ENCODE measurements at regions not wholly inside any gene's neighbourhood (a gene's known extent, or its start where the extent isn't known, plus 50 kb on each side); places are given as distances from the start of the nearest gene placed in this dataset.
"Not testable (repeated sequence)": the region's sequence is repeated elsewhere in the genome, so short reads cannot be mapped to it uniquely, and the experiment has no call there.

DNA sequence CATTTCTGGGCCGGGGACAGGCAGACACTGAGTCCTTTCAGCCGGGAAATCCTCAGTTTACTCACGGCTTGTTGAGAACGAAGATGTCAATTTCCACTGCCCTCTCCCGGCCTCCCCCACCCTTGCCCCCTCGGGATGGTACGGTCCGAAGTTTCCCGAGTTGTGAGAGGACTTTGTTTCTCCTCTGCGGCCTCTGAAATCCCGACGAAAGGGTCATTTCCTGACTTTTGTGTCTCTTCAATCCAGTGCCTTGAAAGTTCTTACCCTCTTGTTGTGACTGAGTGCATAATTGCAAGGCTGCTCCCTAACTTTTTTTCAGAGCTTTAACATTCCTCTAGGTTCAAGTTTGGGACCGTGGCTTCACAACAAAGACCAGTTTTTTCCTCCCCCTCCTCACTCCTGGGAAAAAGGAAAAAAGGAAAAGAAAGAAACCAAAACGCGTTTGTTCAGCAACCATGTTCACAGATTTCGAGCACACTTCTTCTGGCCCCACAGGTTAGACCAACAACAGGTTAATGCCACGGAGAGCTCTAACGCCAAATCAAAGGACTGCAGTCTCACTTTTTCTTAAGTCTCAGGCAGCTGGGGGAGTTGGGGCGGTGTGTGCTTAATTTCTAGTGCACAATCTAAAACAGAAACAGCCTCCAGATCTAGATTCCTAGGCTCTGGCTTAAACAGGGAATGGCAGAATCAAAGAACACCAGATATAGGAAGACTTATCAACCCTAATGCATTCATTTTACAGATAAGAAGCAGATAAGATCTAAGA lies 138.9 kb downstream of the TMCO5A start:
- peak; percentile 47 for DNase-seq

DNA sequence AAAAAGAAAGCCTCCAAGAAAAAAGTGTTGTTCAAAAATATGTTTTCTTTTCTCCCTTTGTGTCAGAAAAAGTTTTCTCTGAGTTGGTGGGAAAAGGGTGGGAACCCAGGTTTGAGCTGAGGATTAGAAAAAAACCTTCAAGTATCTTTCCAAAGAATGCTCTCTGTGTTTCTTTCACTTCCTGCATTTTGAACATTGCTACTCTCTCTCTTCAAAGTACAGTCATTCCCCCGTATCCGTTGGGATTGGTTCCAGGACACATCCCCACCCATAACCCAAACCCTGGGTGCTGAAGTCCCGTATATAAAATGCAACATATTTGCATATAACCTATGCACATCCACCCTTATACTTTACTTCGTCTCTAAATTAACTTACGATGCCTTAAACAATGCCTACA lies 139.6 kb downstream of the TMCO5A start:
- peak; percentile 67 for DNase-seq

DNA sequence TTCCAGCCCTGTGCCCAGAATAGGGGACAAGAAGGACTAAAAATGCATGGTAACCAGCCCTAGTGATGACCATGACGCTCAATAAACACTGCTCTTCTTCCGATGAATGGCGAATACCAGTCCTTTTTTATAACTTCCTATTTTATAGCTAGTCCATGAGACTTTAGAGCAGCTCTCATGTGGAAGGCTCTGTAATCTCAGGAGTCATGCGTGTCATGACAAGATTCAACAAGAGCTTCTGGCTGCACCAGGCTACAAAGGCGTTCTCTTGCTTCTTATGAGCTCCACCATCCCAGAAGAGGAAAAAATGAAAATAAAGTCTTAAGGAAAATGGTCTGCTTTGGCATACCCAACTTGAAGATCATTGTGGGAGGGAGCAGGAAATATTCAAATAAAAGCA lies 141.0 kb downstream of the TMCO5A start:
- no peak for DNase-seq

DNA sequence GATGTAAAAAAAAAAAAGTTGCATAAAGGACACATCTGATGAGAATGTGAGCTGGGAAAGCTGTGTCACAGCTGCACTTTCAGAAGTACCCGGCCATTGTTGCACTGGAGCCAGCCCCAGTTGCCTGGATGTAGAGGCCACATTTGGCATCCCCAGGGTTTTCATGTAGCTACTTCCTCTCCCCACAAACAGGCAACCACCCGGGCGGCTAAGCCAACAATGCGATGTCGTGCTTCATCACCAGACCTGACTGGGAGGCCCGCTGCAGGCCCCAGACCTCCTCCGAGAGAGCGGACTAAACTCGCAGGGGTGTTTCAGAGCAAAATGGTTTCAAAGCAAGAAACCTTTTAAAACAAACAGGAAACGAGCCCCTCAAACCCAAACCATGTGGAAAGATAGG lies 142.3 kb downstream of the TMCO5A start:
- DNase-seq = peak; percentile 80

GRCh38 chr15:38079236-38079635 lies 144.8 kb downstream of the TMCO5A start:
- DNase-seq = no peak

- DNase-seq = no peak
Measured at GRCh38 chr15:38080651-38081275, 146.3 kb downstream of the TMCO5A start.

DNA sequence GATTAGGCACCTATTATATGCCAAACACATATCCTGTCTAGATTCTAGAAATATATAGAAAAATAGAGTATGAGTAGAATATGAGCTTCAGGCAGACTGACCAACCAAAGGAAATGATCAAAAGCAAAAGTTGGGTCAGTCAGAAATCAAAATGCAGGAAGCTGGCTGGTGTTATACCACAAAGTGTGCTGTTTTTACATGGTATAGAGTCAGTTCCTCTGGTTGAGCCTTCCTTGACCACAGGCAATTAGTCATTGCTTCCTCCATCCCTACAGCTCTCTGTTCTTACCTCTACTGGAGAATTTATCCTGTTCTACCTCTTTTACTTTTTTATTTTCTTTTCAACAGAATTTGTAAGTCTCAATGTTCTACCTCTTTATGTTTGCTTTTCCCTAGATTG lies 149.8 kb downstream of the TMCO5A start:
- peak; percentile 51 for DNase-seq

DNA sequence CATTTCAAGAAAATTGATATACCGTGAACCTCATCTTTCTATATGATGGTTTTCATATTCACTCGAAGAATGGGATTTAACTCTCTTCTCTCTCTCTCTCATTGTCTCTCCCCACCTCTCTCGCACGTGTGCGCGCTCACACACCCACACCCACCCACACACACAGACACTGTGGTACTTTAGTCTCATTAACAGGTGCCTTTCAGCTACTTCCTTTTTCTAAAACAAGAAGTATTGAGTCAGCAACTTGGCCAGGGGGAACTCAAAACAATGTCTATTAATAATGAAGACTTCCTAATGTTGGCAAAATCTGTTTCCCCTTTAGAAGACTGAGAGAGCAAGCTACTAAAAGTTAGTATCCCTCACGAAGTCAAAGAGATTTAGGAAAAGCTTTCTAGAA lies 150.7 kb downstream of the TMCO5A start:
- DNase-seq = no peak

- DNase-seq = peak; percentile 67
Measured at GRCh38 chr15:38085931-38086568, 151.6 kb downstream of the TMCO5A start.

DNA sequence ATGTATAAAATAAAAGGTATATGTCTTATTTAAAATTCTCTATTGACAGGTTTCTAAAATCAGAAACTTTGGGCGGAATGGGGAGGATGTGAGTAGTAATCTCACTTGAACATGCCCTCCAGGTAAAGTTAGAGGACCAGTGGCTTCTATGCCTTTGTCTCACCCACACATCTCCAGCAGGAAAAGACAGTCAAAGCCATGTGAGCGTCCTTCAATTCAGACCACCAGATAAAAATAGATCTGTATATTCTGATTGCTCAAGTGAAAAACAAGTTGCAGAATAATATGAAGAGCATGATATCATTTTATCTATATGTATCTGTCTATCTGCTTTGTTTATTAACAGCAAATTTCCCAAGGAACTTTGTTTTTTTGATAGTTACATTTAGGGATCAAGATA lies 152.2 kb downstream of the TMCO5A start:
- no peak for DNase-seq

DNA sequence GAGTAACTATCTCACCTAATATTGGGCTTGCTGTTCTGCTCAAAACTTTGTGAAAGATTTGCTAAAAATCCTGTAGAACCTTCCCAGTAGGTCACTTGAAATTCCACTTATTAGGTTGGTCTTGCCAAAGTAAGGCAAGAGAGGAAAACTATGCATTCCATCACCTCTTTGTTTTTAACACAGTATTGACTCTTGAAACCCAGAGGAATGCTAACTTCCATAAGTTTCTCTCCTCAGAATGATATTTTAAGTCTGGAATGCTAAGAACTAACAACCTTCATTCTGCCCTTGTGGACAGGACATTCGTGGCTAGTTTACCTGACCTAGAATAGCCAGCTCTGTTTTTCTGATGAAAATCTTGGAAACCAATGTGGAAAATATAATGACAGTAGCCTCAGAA lies 154.5 kb downstream of the TMCO5A start:
- DNase-seq = peak; percentile 36

DNA sequence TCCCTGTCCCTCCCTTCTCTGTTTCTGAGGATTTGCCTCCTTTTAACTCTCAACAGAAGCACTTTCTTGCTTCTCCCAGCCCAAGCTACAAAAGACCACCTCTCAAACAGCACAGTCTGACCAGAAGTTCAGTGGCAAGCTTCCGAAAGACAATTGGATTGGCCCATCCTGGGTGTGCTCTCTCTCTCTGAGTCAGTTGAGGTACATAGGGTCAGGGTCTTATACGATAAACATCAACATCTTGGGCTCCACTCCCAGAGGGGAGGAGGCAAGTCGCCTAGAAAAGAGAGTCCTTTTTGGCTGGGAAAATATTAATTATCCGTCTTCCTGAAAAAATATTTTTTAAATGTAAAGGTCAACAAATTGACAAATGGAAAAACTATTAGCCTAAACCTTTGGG lies 155.8 kb downstream of the TMCO5A start:
- DNase-seq = no peak

GRCh38 chr15:38090678-38091077 lies 156.2 kb downstream of the TMCO5A start:
- no peak for DNase-seq

GRCh38 chr15:38091078-38091645 lies 156.7 kb downstream of the TMCO5A start:
- DNase-seq = no peak

- DNase-seq = no peak
Measured at GRCh38 chr15:38093931-38094330, 158.7 kb upstream of the SPRED1 start.

DNA sequence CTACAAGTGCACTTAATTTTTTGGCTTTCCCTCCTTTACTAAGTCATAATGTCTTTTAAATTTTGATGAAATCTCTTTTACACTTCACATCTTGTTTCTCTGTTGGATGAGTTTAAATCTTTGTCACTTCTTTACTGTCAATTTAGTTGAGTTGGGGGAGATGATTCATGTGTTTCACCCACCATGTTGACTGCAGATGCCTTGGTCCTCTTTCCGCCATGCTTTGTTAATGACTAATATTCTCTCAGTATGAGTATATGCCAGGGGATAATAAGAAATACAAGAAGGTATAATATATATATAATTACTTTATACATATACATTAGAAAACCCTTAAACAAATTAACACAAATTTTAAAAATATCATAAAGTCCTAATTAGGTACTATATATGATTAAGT lies 149.7 kb upstream of the SPRED1 start:
- DNase-seq = no peak

GRCh38 chr15:38103564-38103963 lies 149.1 kb upstream of the SPRED1 start:
- DNase-seq = no peak

DNA sequence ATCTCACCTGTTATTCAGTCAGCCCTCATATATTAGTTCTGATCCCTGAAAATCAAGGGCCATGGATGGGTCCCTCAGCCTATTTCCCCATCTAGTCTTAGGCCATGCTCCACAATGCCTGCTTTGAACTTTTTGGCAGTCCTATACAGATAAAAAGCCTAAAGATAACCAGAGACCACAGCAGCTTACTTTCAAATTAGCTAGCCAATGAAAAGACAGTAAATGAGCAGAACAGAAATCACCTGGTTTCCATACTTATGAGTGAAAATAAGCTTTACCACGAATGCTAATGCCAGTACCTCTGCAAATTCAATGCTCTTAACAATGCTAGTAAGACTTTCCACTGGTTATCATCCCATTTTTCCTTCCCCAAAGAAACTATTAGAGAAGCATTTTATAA lies 141.6 kb upstream of the SPRED1 start:
- DNase-seq = no peak

GRCh38 chr15:38112406-38112805 lies 140.2 kb upstream of the SPRED1 start:
- no peak for DNase-seq

- no peak for DNase-seq
Measured at GRCh38 chr15:38115121-38115520, 137.5 kb upstream of the SPRED1 start.

- DNase-seq = no peak
Measured at GRCh38 chr15:38117781-38118180, 134.9 kb upstream of the SPRED1 start.

DNA sequence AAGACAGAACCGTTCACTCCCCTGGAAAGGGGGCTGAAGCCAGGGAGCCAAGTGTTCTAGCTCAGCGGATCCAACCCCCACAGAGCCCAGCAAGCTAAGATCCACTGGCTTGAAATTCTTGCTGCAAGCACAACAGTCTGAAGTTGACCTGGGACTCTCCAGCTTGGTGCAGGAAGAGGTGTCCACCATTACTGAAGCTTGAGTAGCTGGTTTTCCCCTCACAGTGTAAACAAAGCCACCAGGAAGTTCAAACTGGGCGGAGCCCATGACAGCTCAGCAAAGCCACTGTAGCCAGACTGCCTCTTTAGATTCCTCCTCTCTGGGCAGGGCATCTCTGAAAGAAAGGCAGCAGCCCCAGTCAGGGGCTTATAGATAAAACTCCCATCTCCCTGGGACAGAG lies 132.8 kb upstream of the SPRED1 start:
- DNase-seq = not testable (repeated sequence)

DNA sequence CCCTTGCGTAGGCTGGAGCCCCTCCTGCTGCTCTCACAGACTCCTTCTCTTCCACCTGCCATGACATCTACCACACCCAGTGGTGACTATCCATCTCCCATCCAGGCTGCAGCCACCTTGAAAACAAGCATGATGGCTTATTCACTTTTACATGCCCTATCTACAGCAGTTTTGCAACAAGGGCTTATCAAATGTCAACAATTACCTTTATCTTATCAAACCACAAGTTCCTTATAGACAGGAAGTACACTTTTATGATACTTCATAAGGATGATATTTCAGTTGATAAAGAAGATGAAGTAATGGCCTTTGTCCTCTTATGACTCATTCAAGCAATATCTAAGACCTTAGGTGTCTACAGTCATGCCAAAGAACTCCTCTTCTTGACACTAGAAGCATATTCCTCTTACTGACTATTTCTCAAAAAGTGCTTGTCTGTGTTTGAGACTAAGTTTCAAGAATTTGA lies 125.3 kb upstream of the SPRED1 start:
- peak; percentile 41 for DNase-seq

DNA sequence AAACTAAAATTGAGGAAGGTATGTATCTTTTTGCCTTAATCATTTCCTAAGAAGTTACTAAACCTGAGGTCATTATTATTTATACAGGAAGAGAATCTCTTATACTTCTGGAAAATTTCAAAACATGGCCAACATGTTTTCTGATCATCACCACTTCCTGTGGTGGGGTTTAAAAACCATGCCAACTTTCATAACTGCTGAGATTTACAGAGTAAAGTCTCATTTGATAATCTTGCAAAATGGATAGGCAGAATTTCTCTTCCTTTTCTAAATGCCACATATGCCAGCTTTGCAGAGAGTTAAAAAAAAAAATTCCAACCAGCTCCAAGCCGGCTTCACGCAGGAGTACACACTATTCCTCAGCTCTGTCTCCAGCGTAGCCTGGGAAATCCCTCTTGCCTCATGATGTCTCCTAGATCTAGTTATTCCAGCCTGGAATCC lies 124.3 kb upstream of the SPRED1 start:
- DNase-seq = peak; percentile 49
